ENCODE measurements at regions not wholly inside any gene's neighbourhood (a gene's known extent, or its start where the extent isn't known, plus 50 kb on each side); places are given as distances from the start of the nearest gene placed in this dataset.
"Not testable (repeated sequence)": the region's sequence is repeated elsewhere in the genome, so short reads cannot be mapped to it uniquely, and the experiment has no call there.

GRCh38 chr6:49370518-49370917 lies 92.5 kb downstream of the MMUT start:
- no peak for DNase-seq

- DNase-seq = no peak
These were observed 96.5 kb downstream of the MMUT start for GRCh38 chr6:49366539-49366938.

- no peak for DNase-seq
These were observed 114.5 kb downstream of the MMUT start for GRCh38 chr6:49348561-49348960.

DNA sequence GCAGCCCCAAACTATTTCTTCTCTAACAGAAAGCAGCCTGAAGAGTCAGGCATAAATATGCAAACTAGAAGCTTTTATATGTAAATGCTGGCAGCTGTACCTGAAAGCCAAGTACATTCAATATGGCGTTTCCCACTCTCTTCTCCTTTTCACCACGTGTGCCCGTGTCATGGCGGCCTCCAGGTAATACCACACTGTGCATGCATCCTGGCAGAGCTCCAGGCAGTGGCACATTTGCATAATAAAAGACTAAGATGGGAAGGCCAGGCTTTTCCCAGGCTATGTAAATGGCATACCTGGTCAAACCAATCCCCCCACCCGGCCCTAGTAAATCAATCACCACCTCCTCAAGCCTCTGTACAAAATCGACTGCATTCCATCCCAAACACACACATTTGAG lies 120.6 kb downstream of the MMUT start:
- peak; percentile 78 for DNase-seq

DNA sequence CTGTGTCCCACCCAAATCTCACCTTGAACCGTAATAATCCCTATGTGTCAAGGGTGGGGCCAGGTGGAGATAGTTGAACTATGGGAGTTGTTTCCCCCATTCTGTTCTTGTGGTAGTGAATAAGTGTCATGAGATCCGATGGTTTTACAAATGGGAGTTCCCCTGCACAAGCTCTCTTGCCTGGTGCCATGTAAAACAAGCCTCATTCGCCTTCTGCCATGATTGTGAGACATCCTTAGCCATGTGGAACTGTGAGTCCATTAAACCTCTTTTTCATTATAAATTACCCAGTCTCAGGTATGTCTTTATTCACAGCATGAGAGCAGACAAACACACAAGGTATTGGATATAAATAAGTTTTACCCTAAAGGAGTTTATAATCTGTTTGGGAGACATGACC lies 121.2 kb downstream of the MMUT start:
- DNase-seq = no peak

DNA sequence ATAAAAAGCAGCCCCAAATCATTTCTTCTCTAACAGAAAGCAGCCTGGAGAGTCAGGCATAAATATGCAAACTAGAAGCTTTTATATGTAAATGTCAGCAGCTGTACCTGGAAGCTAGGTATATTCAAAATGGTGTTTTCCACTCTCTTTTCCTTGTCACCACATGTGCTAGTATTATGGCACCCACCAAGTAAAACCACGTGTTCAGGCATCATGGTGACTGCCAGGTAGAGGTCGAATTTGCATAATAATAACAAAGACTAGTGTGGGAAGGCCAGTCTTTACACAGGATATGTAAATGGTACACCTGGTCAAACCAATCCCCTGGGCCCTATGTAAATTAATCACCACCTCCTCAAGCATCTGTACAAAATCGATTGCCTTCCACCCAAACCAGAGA lies 124.0 kb downstream of the MMUT start:
- DNase-seq = no peak

GRCh38 chr6:49336514-49337131 lies 126.4 kb downstream of the MMUT start:
- DNase-seq = no peak

GRCh38 chr6:49333345-49334125 lies 129.5 kb downstream of the MMUT start:
- DNase-seq = no peak

DNA sequence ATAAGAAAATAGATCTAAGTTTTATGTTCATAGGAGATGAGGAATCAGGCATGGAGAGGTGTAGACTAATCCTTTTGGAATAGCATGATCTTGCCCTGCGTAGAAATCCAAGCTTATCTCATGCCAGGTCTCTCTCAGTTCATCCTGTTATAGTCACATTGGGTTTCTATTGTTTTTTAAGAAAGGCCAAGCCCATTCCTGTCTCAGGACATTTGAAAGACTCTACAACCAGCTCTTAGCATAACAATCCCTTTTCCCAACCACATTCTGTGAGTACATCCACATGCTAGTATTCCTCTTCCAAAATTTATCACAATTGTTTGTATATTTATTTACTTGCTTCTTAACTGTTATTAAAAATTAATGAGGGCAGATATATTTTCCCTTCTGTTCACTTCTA lies 130.3 kb downstream of the MMUT start:
- no peak for DNase-seq

- DNase-seq = no peak
These were observed 133.9 kb downstream of the MMUT start for GRCh38 chr6:49329186-49329585.

DNA sequence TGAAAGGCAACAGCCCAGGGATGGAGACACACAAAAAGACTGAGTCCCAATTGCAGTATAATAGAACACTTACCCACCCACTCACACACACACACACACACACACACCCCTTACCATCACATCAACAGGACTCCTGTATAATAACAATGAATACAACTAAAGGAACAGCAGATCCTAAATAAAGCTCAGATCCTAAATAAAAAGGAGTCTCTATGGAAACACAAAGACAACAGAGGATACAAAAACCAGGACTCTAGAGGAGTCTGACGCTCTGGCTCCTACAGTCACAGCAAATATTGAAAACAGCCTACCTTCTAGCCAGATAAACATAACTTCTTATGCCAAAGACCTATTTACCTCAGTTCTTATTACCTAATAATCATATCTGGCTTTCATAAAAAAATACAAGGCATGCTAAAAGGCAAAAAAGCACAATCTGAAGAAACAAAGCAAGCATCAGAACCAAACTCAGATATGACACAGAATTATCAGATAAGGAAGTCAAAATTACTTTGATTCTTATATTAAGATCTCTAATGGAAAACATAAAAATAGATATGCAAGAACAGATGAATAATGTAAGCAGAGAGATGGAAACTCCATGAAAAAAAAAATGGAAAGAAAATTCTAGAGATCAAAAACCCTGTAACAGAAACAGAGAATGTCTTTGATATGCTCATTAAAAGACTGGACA lies 134.9 kb downstream of the MMUT start:
- no peak for DNase-seq

GRCh38 chr6:49327571-49327970 lies 135.5 kb downstream of the MMUT start:
- no peak for DNase-seq

- DNase-seq = no peak
These were observed 136.0 kb downstream of the MMUT start for GRCh38 chr6:49327005-49327404.

DNA sequence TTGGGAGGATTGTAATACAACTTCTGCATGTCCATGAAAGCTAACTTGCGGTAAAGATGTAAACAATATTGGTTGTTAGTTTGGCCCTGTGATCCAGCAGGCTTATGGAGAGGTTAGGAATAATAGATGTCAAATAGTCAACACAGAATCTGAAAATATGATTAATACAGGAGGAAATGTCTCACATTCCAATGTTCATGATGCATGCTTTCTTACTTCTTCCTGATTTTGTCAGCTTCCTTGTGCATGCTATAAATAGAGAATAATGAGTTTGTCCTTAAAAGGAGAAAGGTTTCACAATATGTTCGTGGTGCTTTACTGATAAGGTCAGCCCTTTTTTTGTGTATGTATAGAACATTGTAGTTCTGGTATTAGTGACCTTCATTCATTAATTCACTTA lies 136.7 kb downstream of the MMUT start:
- no peak for DNase-seq

DNA sequence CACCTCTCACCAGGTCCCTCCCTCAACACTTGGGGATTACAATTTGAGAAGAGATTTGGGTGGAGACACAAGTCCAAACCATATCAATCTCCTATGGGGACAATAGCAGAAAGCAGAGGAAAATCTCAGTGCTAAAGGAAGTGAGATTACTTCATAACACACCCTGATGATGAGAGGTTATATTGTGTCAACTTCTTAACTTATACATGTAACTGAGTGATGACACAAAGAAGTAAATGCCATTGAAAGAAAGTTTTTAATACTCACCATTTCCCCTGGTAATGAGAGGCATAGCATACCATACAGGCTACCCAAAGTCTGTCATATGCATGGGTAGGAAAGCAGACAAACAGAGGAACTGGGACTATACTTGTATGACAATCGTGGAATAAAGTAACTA lies 137.2 kb downstream of the MMUT start:
- DNase-seq = no peak

- DNase-seq = no peak
These were observed 140.2 kb downstream of the MMUT start for GRCh38 chr6:49322861-49323260.

DNA sequence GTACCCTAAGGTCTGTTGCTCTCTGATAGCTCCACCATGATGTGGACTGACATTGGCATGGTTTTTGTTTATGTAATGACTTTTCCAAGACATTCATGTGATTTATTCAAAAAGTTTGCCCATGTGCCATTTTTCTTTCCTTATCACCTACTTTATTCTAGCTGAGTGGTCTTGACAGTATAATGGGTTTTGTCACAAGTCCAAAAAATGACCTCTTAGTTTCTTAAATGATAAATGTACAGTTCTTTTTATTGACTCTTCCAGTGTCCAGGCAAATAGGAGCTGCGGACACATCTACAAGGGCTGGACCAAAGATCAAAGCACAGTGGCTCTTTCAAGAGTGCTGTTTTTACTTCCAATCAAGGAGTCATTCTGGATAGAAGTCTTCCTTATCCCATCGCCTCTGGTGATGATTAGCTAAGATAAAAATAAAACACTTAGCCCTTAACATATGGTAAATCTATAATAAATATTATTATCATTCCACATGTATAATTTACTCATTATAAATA lies 141.4 kb downstream of the MMUT start:
- no peak for DNase-seq

GRCh38 chr6:49305010-49305409 lies 158.0 kb downstream of the MMUT start:
- no peak for DNase-seq

DNA sequence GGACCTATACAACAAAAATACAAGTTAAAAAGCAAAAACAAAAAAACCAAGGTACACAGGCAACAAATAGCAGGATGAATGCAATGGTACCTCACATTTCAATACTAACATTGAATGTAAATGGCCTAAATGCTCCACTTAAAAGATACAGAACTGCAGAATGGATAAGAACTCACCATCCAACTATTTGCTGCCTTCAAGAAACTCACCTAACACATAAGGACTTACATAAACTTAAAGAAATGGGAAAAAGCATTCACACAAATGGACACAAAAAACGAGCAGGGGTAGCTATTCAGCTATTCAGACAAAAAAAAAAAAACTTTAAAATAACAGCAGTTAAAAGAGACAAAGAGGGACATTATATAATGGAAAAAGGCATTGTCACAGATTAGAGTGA lies 158.7 kb downstream of the MMUT start:
- DNase-seq = not testable (repeated sequence)

DNA sequence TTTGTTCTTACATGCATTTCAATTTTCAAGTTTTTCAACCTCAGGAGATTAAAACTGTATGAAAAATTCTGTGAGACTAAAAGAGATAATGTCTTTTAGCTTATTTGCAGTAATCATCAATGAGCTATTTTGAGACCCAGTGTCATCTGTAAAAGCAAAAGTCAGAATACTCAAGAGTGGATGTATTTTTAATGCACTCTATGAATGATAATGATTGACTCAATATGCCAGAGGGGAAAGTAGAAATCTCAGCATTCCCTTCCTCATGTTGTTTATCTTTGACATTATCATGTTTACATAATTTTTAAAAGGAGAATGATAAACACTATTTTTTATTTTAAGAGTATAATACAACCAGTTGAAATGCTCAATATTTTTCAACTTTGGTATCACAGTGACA lies 162.1 kb downstream of the MMUT start:
- DNase-seq = no peak

- DNase-seq = no peak
These were observed 162.6 kb downstream of the MMUT start for GRCh38 chr6:49300443-49300842.

- DNase-seq = no peak
These were observed 163.8 kb downstream of the MMUT start for GRCh38 chr6:49299279-49299678.

DNA sequence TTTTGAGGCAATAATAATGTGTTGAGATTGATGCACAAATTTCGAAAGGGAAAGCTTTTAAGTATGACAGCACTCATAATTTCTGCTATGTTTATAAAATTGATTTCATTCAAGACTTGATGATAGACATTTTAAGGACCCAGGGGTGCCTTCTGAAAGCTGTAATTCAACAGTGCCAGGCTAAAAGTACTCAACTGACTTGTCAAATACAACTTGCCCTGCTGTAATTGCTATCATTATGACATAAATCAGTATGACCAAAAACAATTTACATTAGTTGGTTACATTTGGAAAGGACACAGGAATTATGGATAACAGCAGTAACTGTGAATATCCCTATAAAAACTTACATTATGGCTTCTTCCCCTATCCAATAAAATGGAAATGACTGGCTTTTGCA lies 178.9 kb downstream of the MMUT start:
- DNase-seq = no peak

Measured in NCI-H510A treated with DMSO at 0.1 percent for 48 hours (cell line).